ENCODE measurements at regions not wholly inside any gene's neighbourhood (a gene's known extent, or its start where the extent isn't known, plus 50 kb on each side); places are given as distances from the start of the nearest gene placed in this dataset.

- TF ChIP-seq POLR2AphosphoS5 (IDR thresholded peaks at IDR 0.05; ENCODE audit: borderline replicate concordance, low read depth, low read length): no peak
- no peak for TF ChIP-seq EZH2 (IDR thresholded peaks at IDR 0.05)
- TF ChIP-seq FOXP2 (optimal IDR thresholded peaks at IDR 0.05; ENCODE audit: control extremely low read depth, extremely low read length, insufficient read depth): no peak
These were observed 930.9 kb upstream of the CDH8 start for GRCh38 chr16:62967163-62967562.

Data from SK-N-MC (cell line).